HCT116 (cell line): ENCODE measurements at regions not wholly inside any gene's neighbourhood (a gene's known extent, or its start where the extent isn't known, plus 50 kb on each side); places are given as distances from the start of the nearest gene placed in this dataset.

Experiments used
- EGR1 ChIP-seq: IDR thresholded peaks from 2 replicates; pipeline ENCODE4 v1.6.1; 2012; ENCODE audit warnings: low read depth
- JUND ChIP-seq: IDR thresholded peaks from 2 replicates; pipeline ENCODE4 v1.6.1; 2012
- POLR2A ChIP-seq: IDR thresholded peaks from 2 replicates; pipeline ENCODE4 v1.7.0; 2011; ENCODE audit warnings: borderline replicate concordance; ENCODE audit not compliant: insufficient read depth, insufficient read length; ENCODE audit errors: extremely low read depth
- ZFX ChIP-seq: fragments of 450-650 bp; IDR thresholded peaks from 2 replicates; pipeline ENCODE4 v1.6.1; 2017
- TF ChIP-seq, protein P1 (sequence below), 3 experiments: fragments of 200-600 bp in 1 of 3; sonication (generic) in 1 of 3; IDR thresholded peaks in 2 of 3; conservative IDR thresholded peaks in 1 of 3; 2 replicates each; pipeline ENCODE4 v1.5.1; 2012 to 2017; ENCODE audit warnings: low read depth in 2 of 3, low read length in 2 of 3, antibody characterized with exemption in 1 of 3, borderline replicate concordance in 1 of 3, control low read depth in 1 of 3, mild to moderate bottlenecking in 1 of 3, mixed read lengths in 1 of 3, mixed run types in 1 of 3, moderate library complexity in 1 of 3; ENCODE audit not compliant: insufficient read depth in 1 of 3

DNA sequence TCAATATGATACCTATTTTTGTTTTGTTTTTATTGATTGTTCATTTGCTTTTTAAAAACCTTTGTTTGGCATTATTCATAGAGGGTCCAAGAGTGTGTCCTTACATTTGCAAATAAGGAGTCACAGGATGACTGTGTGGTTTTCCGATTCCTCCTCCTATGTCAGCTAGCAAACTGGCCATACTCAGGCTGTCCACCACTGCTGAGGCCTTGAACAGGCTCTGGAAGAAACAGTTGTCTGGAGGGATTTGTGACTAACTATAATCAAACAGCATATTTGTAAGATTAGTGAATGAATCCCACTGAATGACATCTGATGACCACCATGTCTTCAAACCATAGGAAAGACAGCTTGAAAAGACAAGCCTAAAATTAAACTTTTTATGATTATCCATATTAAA, 423.4 kb upstream of the ATP11B start:
- TF ChIP-seq, protein P1, sequence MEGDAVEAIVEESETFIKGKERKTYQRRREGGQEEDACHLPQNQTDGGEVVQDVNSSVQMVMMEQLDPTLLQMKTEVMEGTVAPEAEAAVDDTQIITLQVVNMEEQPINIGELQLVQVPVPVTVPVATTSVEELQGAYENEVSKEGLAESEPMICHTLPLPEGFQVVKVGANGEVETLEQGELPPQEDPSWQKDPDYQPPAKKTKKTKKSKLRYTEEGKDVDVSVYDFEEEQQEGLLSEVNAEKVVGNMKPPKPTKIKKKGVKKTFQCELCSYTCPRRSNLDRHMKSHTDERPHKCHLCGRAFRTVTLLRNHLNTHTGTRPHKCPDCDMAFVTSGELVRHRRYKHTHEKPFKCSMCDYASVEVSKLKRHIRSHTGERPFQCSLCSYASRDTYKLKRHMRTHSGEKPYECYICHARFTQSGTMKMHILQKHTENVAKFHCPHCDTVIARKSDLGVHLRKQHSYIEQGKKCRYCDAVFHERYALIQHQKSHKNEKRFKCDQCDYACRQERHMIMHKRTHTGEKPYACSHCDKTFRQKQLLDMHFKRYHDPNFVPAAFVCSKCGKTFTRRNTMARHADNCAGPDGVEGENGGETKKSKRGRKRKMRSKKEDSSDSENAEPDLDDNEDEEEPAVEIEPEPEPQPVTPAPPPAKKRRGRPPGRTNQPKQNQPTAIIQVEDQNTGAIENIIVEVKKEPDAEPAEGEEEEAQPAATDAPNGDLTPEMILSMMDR (IDR thresholded peaks at IDR 0.05 in 2 of 3, conservative IDR thresholded peaks at IDR 0.05 in 1 of 3; ENCODE audit: borderline replicate concordance in 1 of 3, insufficient read depth in 1 of 3, low read depth in 2 of 3, low read length in 2 of 3): no peak
- TF ChIP-seq POLR2A (no peak), ZFX (no peak), EGR1 (no peak), JUND (no peak)
